GM23338 (cell line): ENCODE measurements at regions not wholly inside any gene's neighbourhood (a gene's known extent, or its start where the extent isn't known, plus 50 kb on each side); places are given as distances from the start of the nearest gene placed in this dataset.
A peak's percentile ranks its signal among the peaks of the same experiment; 100 is the strongest.

Source experiments
- ATAC-seq: fragments of 200-7000 bp; cut with Tn5 transposase; 3 replicates; pipeline ENCODE4 v1.9.1; 2020
- DNase-seq: peaks from one replicate; pipeline ENCODE4 v3.0.0-alpha.2; 2015; ENCODE audit warnings: low spot score
- H2AFZ ChIP-seq: fragments of 200-600 bp; sonication (generic); 2 replicates; pipeline ENCODE4 v1.8.0; 2016; ENCODE audit warnings: antibody characterized with exemption, mild to moderate bottlenecking, moderate library complexity
- H3F3A ChIP-seq: fragments of 200-600 bp; sonication (generic); replicated peaks from 2 replicates; pipeline ENCODE4 v1.8.0; 2017; ENCODE audit warnings: antibody characterized with exemption, mixed run types, low read depth
- H3K27ac ChIP-seq: fragments of 200-600 bp; sonication (generic); 2 replicates; pipeline ENCODE4 v1.6.1; 2016; ENCODE audit warnings: low read depth
- H3K27me3 ChIP-seq: fragments of 200-600 bp; sonication (generic); 2 replicates; pipeline ENCODE4 v1.8.0; 2016; ENCODE audit warnings: mild to moderate bottlenecking, mixed run types, moderate library complexity; ENCODE audit not compliant: insufficient read depth
- H3K36me3 ChIP-seq: fragments of 200-600 bp; sonication (generic); 2 replicates; pipeline ENCODE4 v1.8.0; 2016; ENCODE audit warnings: mild to moderate bottlenecking; ENCODE audit not compliant: insufficient read depth
- H3K4me1 ChIP-seq: fragments of 200-600 bp; sonication (generic); 2 replicates; pipeline ENCODE4 v1.8.0; 2016; ENCODE audit warnings: mild to moderate bottlenecking, moderate library complexity; ENCODE audit not compliant: insufficient read depth
- H3K4me2 ChIP-seq: fragments of 200-600 bp; sonication (generic); 2 replicates; pipeline ENCODE4 v1.7.1; 2017; ENCODE audit warnings: mixed run types
- H3K4me3 ChIP-seq: fragments of 200-600 bp; sonication (generic); 2 replicates; pipeline ENCODE4 v1.6.1; 2016; ENCODE audit warnings: mixed run types
- H3K79me2 ChIP-seq: fragments of 200-600 bp; sonication (generic); replicated peaks from 2 replicates; pipeline ENCODE4 v1.8.0; 2017; ENCODE audit warnings: mild to moderate bottlenecking; ENCODE audit not compliant: insufficient read depth
- H3K9me2 ChIP-seq: fragments of 200-600 bp; sonication (generic); 2 replicates; pipeline ENCODE4 v1.8.0; 2017; ENCODE audit not compliant: insufficient read depth
- H4K20me1 ChIP-seq: fragments of 200-600 bp; sonication (generic); replicated peaks from 2 replicates; pipeline ENCODE4 v1.8.0; 2017; ENCODE audit warnings: mild to moderate bottlenecking; ENCODE audit not compliant: insufficient read depth
- H3K27ac Mint-ChIP-seq: 2 replicates; pipeline ENCODE4 v1.8.0; 2020; ENCODE audit warnings: inconsistent platforms, mild to moderate bottlenecking, moderate library complexity, mixed read lengths
- H3K27me3 Mint-ChIP-seq: 3 replicates; pipeline ENCODE4 v1.8.0; 2022; ENCODE audit warnings: low read depth, mild to moderate bottlenecking, moderate library complexity, mixed read lengths, inconsistent platforms; ENCODE audit not compliant: insufficient read depth, poor library complexity
- H3K36me3 Mint-ChIP-seq: 3 replicates; pipeline ENCODE4 v1.8.0; 2021; ENCODE audit warnings: low read depth, mild to moderate bottlenecking, inconsistent platforms, moderate library complexity, mixed read lengths
- H3K4me1 Mint-ChIP-seq: 3 replicates; pipeline ENCODE4 v1.8.0; 2020; ENCODE audit warnings: mild to moderate bottlenecking, inconsistent platforms, mixed read lengths
- H3K4me3 Mint-ChIP-seq: 3 replicates; pipeline ENCODE4 v1.8.0; 2021; ENCODE audit warnings: moderate library complexity, mild to moderate bottlenecking, inconsistent platforms, mixed read lengths
- H3K9me3 Mint-ChIP-seq: 3 replicates; pipeline ENCODE4 v1.8.0; 2020; ENCODE audit warnings: moderate library complexity, mild to moderate bottlenecking, inconsistent platforms, mixed read lengths
- ETS1 ChIP-seq: IDR thresholded peaks from 2 replicates; pipeline ENCODE4 v1.6.1; 2016; ENCODE audit warnings: antibody characterized with exemption
- EZH2 ChIP-seq: fragments of 200-600 bp; sonication (generic); IDR thresholded peaks from one replicate; pipeline ENCODE4 v1.8.0; 2017; ENCODE audit warnings: antibody characterized with exemption, mild to moderate bottlenecking, low read depth; ENCODE audit not compliant: unreplicated experiment
- EZH2phosphoT487 ChIP-seq: fragments of 200-600 bp; sonication (generic); IDR thresholded peaks from one replicate; pipeline ENCODE4 v1.8.1; 2018; ENCODE audit warnings: antibody characterized with exemption; ENCODE audit not compliant: unreplicated experiment
- NANOG ChIP-seq: IDR thresholded peaks from 2 replicates; pipeline ENCODE4 v1.6.1; 2016; ENCODE audit warnings: antibody characterized with exemption, borderline replicate concordance
- POLR2AphosphoS5 ChIP-seq: IDR thresholded peaks from 2 replicates; pipeline ENCODE4 v1.6.1; 2016; ENCODE audit warnings: antibody characterized with exemption, low read depth
- ZNF462 ChIP-seq: fragments of 250-450 bp; sonication (Bioruptor Pico); IDR thresholded peaks from 2 replicates; pipeline ENCODE4 v1.5.0; 2020; ENCODE audit warnings: mild to moderate bottlenecking, moderate library complexity

GRCh38 chr3:160169139-160169976 lies 55.9 kb upstream of the C3orf80 start:
- Mint-ChIP-seq H3K9me3 (no peaks in the 10 kb centered on the region), H3K4me1 (peaks cover 12% of the 10 kb centered on the region), H3K4me3 (no peak overlapping the region), H3K27ac (peak overlapping the region; percentile 56), H3K27me3 (peaks cover 2% of the 10 kb centered on the region), H3K36me3 (no peaks in the 10 kb centered on the region)
- H4K20me1 ChIP-seq = no peaks in the 10 kb centered on the region
- DNase-seq (no peak), ATAC-seq (no peak)
- H3K4me1 ChIP-seq = peaks cover 6% of the 10 kb centered on the region; the same call in 1 of the 2 replicates
- no peak for TF ChIP-seq EZH2phosphoT487
- TF ChIP-seq ZNF462 = no peak
- no peak for TF ChIP-seq POLR2AphosphoS5
- TF ChIP-seq NANOG = no peak
- TF ChIP-seq ETS1 = no peak
- no peak for TF ChIP-seq EZH2
- no peaks in the 10 kb centered on the region for H3K27me3 ChIP-seq
- H2AFZ ChIP-seq = peak overlapping the region; percentile 69; the same call in 1 of the 2 replicates
- no peaks in the 10 kb centered on the region for H3K79me2 ChIP-seq
- no peaks in the 10 kb centered on the region for H3K9me2 ChIP-seq
- H3F3A ChIP-seq = no peaks in the 10 kb centered on the region
- H3K4me2 ChIP-seq = no peak overlapping the region
- H3K36me3 ChIP-seq = no peaks in the 10 kb centered on the region
- H3K27ac ChIP-seq = no peak overlapping the region
- H3K4me3 ChIP-seq = no peak overlapping the region
